Upper lobe of left lung (tissue), 4 donors: ENCODE measurements at regions not wholly inside any gene's neighbourhood (a gene's known extent, or its start where the extent isn't known, plus 50 kb on each side); places are given as distances from the start of the nearest gene placed in this dataset.

Source experiments
- CTCF ChIP-seq, 6 experiments: fragments of 450-650 bp in 4 of 6; fragments of 200-600 bp in 2 of 6; sonication (generic) in 2 of 6; IDR thresholded peaks; one replicate each; pipeline ENCODE4 v1.5.1; 2016 to 2019; ENCODE audit warnings: antibody characterized with exemption in 6 of 6
- POLR2A ChIP-seq, 4 donors: fragments of 450-650 bp; IDR thresholded peaks; one replicate each; pipeline ENCODE4 v1.5.1; 2016 to 2017; ENCODE audit warnings: antibody characterized with exemption in 4 of 4, mild to moderate bottlenecking in 2 of 4
- POLR2AphosphoS5 ChIP-seq, 2 donors: sonication (generic); formaldehyde crosslinking; IDR thresholded peaks; one replicate each; pipeline ENCODE4 v1.5.1; 2017; ENCODE audit warnings: antibody characterized with exemption in 2 of 2

GRCh38 chr6:164404812-164405488, 904.5 kb downstream of the C6orf118 start:
- TF ChIP-seq CTCF (IDR thresholded peaks at IDR 0.05) (no peak), POLR2AphosphoS5 (IDR thresholded peaks at IDR 0.05) (no peak), POLR2A (IDR thresholded peaks at IDR 0.05) (no peak)
